VCaP (cell line): ENCODE measurements at regions not wholly inside any gene's neighbourhood (a gene's known extent, or its start where the extent isn't known, plus 50 kb on each side); places are given as distances from the start of the nearest gene placed in this dataset.

ENCODE experiments used
- H3K27ac ChIP-seq: fragments of 450-650 bp; 2 replicates; pipeline ENCODE4 v1.5.1; 2017
- TF ChIP-seq, protein P1 (sequence below): fragments of 450-650 bp; conservative IDR thresholded peaks from 2 replicates; pipeline ENCODE4 v1.5.1; 2017; ENCODE audit warnings: mild to moderate bottlenecking, moderate library complexity

DNA sequence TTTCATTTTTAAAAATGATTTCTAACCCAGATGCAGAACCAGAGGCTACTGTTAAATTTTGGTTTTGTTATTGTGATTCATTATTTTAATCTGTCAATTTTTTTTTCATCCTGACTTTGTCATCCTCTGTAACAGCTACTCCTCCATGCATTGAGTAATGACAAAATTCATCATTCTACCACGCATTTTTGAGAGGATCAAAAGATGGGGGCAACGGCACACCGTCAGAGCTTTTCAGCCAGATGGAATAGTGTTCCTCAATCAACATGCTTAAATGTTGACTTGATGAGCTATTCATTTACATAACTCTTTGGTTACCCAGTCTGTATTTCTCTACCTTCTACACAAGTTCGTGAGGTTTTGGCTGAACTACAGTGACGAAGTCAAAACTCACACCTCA is 486.3 kb downstream of the EFNB2 start:
- no peak overlapping the region for H3K27ac ChIP-seq
- TF ChIP-seq, protein P1, sequence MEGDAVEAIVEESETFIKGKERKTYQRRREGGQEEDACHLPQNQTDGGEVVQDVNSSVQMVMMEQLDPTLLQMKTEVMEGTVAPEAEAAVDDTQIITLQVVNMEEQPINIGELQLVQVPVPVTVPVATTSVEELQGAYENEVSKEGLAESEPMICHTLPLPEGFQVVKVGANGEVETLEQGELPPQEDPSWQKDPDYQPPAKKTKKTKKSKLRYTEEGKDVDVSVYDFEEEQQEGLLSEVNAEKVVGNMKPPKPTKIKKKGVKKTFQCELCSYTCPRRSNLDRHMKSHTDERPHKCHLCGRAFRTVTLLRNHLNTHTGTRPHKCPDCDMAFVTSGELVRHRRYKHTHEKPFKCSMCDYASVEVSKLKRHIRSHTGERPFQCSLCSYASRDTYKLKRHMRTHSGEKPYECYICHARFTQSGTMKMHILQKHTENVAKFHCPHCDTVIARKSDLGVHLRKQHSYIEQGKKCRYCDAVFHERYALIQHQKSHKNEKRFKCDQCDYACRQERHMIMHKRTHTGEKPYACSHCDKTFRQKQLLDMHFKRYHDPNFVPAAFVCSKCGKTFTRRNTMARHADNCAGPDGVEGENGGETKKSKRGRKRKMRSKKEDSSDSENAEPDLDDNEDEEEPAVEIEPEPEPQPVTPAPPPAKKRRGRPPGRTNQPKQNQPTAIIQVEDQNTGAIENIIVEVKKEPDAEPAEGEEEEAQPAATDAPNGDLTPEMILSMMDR = no peak

DNA sequence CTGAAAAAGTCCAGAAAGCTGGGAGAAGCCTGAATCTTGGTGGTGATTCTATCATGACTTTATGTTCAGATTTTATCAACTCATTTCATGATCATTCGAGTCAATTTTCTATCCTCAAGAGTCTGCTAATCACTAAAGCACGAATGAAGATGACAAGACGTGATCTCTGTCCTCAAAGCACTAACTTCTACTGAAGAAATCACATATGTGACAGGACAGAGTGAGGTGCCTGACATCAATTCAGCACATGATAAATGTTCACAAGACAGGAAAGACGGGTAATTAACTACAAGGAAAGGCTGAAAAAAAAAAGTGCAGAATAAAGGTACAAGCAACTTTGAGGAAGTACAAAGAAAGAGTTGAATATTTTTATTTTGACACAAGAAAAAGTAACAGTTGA is 487.1 kb downstream of the EFNB2 start:
- no peak overlapping the region for H3K27ac ChIP-seq
- TF ChIP-seq, protein P1 = no peak

DNA sequence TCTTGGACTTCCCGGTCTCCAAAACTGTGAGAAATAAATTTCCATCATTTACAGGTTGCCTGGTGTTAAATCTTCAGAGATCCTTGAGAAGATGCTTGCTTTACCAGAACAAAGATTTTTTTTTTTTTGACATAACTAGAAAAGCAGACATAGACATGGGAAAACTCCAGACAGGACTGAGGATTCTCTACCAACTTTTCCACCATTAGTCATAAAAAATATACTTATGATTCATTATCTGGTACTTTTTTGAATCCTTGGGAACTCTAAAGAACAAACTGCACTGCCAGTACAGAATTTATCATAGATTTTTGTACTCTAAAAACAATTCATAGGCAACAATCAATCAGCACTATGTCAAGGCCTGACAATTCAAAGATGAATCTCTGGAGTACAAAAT is 487.6 kb downstream of the EFNB2 start:
- TF ChIP-seq, protein P1 = no peak
- H3K27ac ChIP-seq = no peak overlapping the region

DNA sequence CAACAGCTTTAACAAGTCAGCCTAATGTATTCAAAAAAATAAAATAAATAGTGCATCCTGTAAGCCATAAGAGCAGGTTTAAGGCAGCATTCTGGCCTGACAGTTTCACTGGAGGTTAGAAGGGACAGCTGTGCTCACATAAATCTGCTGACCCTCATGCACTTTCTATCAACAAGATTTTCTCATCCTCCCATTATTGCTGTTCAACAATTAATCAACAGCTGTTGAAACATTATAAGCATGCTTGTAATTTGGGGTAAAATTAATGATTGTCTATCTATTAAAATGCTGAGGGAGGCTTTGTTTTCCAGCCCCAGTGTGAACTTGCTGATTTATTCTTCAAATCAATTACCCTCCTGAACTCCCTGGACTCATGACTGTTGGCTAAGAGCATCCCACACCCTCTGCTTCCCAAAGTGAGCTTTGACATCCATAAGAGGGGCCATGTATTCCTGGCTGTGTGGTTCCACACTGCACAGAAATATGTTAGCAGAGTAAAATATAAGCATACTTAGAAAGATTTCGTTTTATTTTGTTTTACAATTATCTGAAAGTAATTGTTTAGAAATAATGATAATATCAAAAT is 492.4 kb downstream of the EFNB2 start:
- no peak overlapping the region for H3K27ac ChIP-seq
- TF ChIP-seq, protein P1 = no peak

DNA sequence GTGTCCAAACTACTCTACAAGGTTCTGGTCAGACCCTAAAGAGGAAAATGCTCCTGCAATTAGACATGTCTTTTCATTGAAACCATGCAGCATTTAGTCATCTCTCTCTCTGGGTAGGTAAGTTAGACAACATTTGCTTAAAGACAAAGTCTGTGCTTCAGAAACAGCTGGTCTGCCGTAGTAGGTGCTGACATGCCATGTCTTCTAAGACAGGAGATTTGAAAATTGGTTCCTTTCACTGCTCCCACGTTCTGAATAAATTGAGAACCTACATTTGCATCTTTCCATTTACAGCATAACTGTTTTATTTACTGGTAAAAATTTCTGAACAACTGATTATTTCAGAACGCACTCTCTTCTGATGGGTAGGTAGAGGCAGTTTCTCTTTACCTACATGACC is 494.0 kb downstream of the EFNB2 start:
- TF ChIP-seq, protein P1 = no peak
- H3K27ac ChIP-seq = no peak overlapping the region

DNA sequence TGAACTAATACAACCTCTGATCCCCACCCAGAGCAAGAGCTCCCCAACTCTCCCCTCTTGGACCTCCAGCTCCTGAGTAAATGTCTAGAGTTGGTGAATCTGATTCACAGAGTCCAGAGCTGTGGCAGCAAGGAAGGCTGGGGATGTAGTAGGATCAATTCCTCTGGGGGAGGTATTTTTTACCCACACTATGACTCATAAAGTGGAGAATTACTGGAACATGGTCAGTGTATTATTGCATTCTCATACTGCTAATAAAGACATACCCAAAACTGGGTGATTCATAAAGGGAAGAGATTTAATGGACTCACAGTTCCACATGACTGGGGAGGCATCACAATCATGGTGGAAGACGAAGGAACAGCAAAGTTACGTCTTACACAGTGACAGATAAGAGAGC is 496.7 kb downstream of the EFNB2 start:
- TF ChIP-seq, protein P1 = no peak
- no peak overlapping the region for H3K27ac ChIP-seq

DNA sequence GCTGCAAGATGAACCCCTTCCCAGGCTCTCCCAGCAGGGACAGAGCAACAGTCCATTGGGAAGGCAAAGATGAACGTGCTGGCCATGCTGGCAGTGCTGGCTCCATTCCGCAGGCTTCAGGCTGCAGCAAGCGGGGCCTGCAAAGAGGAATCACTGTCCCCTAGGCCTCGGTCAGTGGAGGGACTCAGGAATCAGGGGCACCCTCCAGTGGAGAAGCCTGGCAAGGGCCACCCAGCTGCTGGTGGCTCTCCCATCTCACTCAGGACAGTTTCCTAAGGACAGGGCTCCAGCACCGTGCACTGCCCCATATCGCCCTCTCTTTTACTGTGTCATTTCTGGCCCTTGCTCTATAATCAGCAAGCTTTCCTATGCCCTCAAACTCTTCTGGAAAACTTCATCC is 498.6 kb downstream of the EFNB2 start:
- TF ChIP-seq, protein P1 = peak; percentile 63
- no peak overlapping the region for H3K27ac ChIP-seq
